Neural progenitor cell (in vitro differentiated cells): ENCODE measurements at regions not wholly inside any gene's neighbourhood (a gene's known extent, or its start where the extent isn't known, plus 50 kb on each side); places are given as distances from the start of the nearest gene placed in this dataset.
"Not testable (repeated sequence)": the region's sequence is repeated elsewhere in the genome, so short reads cannot be mapped to it uniquely, and the experiment has no call there.

ENCODE experiments used
- EZH2 ChIP-seq: fragments of 200-600 bp; sonication (generic); IDR thresholded peaks from 2 replicates; pipeline ENCODE4 v1.6.1; 2017; ENCODE audit warnings: antibody characterized with exemption, mild to moderate bottlenecking, moderate library complexity
- EZH2phosphoT487 ChIP-seq: fragments of 200-600 bp; sonication (generic); IDR thresholded peaks from 2 replicates; pipeline ENCODE4 v1.6.1; 2017; ENCODE audit warnings: antibody characterized with exemption
- TF ChIP-seq, protein P1 (sequence below): fragments of 200-600 bp; sonication (generic); IDR thresholded peaks from 2 replicates; pipeline ENCODE4 v1.5.1; 2017; ENCODE audit warnings: antibody characterized with exemption, mild to moderate bottlenecking

DNA sequence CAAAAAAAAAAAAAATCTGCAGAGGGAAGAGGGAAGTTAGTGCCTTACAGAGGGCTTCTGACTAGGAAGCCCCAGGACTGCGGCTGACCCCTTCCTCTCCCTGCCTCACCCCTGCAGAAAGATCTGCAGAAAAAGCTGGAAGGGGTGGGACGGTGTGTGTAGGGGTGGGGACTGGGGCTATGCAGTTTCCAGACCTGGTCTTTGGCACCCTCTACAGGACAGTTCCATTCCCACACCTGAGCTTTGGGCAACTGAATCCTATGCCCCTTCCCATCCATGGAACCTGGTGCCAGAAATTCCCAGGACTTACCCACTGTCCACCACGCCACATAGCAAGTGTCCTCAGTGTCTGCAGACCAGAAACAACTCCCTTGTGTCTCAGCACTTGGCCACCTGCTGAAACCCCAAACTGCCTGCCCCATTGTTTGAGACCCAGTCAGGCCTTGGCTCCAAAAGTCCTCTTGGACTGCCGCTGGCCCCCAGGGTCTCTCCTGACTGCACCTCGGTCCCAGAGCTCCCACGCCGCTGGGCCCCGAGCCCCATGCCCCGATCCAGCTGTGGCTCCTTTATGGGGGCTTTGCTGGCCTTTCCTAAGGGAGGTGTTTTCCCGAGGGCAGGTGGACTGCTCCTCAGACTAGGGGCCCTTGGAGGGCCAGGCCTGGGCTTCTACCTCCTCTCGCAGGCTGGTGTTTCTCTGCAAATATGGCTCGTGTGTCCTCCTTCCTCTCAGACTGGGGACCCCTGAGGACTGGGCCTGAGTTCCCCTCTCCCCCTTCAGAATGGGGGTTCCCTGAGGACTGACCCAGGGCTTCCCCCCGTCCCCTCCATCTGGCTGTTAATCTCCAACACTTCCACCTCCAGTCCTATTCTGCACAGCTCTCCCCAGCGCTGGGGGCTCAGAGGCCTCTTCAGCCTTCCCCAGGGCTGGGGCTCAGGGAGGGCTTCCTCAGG is 284.9 kb upstream of the TEKT4 start:
- TF ChIP-seq, protein P1, sequence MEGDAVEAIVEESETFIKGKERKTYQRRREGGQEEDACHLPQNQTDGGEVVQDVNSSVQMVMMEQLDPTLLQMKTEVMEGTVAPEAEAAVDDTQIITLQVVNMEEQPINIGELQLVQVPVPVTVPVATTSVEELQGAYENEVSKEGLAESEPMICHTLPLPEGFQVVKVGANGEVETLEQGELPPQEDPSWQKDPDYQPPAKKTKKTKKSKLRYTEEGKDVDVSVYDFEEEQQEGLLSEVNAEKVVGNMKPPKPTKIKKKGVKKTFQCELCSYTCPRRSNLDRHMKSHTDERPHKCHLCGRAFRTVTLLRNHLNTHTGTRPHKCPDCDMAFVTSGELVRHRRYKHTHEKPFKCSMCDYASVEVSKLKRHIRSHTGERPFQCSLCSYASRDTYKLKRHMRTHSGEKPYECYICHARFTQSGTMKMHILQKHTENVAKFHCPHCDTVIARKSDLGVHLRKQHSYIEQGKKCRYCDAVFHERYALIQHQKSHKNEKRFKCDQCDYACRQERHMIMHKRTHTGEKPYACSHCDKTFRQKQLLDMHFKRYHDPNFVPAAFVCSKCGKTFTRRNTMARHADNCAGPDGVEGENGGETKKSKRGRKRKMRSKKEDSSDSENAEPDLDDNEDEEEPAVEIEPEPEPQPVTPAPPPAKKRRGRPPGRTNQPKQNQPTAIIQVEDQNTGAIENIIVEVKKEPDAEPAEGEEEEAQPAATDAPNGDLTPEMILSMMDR, result not testable (repeated sequence)
- not testable (repeated sequence) for TF ChIP-seq EZH2phosphoT487, EZH2
